Naive thymus-derived CD8-positive, alpha-beta T cell (primary cell): ENCODE measurements at regions not wholly inside any gene's neighbourhood (a gene's known extent, or its start where the extent isn't known, plus 50 kb on each side); places are given as distances from the start of the nearest gene placed in this dataset.

Experiments
- ATAC-seq, 2 donors: fragments of 150-1000 bp; cut with Tn5 transposase in 1 of 2; sonication (Bioruptor Pico), chemical (Tn5 transposase) in 1 of 2; 1 replicate in 1 of 2; 2 replicates in 1 of 2; pipeline ENCODE4 v1.10.0; 2021; ENCODE audit warnings: mild to moderate bottlenecking in 2 of 2, moderate library complexity in 2 of 2
- POLR2A ChIA-PET: fragments of 350-600 bp; sonication (Branson Sonifier 250); formaldehyde crosslinking; loops from one replicate; lab custom pipeline; 2021; ENCODE audit warnings: antibody characterized with exemption; lab: Charles Lee
- DNase-seq, 10 donors: peaks; one replicate each; pipeline versions ENCODE4 v3.0.0 to v3.0.0-alpha.2; 2020 to 2022
- H3K27ac Mint-ChIP-seq, 10 donors: one replicate each; pipeline ENCODE4 v1.8.0; 2020 to 2022; ENCODE audit warnings: mild to moderate bottlenecking in 10 of 10, mixed read lengths in 10 of 10, moderate library complexity in 4 of 10, inconsistent platforms in 1 of 10
- H3K27me3 Mint-ChIP-seq, 5 donors: one replicate each; pipeline ENCODE4 v1.8.0; 2021 to 2022; ENCODE audit warnings: mixed read lengths in 5 of 5
- H3K36me3 Mint-ChIP-seq, 3 donors: one replicate each; pipeline ENCODE4 v1.8.0; 2020 to 2022; ENCODE audit warnings: mixed read lengths in 3 of 3, mild to moderate bottlenecking in 2 of 3, inconsistent platforms in 1 of 3
- H3K4me1 Mint-ChIP-seq, 4 donors: one replicate each; pipeline ENCODE4 v1.8.0; 2021 to 2022; ENCODE audit warnings: mixed read lengths in 4 of 4
- H3K4me3 Mint-ChIP-seq, 10 donors: one replicate each; pipeline ENCODE4 v1.8.0; 2020 to 2022; ENCODE audit warnings: mild to moderate bottlenecking in 10 of 10, mixed read lengths in 10 of 10, moderate library complexity in 6 of 10, inconsistent platforms in 1 of 10
- H3K9me3 Mint-ChIP-seq, 9 donors: one replicate each; pipeline ENCODE4 v1.8.0; 2020 to 2022; ENCODE audit warnings: mixed read lengths in 9 of 9, mild to moderate bottlenecking in 3 of 9, inconsistent platforms in 1 of 9, moderate library complexity in 1 of 9

DNA sequence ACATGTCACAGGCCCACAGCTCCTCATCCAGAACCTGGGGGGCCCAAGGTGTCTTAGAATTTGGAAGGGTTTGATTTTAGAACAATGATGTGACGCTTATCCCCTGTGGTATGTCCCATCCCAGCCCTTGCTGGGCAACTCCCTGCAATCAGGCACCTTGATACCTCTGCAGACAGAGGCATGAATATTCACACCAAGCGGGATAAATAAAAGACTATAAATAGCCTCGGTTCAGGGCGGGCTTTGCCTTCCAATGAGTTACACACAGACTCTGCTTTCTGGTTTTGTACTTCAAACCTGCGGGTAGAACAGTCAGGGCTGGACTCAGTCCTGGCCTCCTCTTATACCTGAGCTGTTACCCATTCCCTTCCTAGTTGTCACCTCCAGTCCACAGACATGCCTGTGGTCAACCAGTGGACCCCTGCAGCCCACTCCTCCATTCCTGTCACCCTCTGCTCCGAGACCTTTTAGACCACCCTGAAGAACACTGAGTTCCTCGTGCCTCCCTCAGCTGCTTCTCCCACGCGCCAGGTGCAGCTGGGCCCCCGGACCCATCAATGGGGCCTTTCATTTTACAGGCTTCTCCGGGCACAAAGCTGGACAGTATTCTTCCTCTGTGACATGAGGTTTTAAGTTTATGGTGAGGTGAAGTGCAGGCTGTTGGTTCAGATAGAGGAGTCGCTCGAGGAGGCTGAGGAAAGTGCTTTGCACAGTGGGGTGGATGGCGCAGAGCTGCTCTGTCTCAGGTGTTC lies 120.1 kb upstream of the TNR start:
- POLR2A ChIA-PET, result no interaction called here
- H3K27ac Mint-ChIP-seq, result peak overlapping the region in 1 of 10 donors; percentile 86
- no peaks in the 10 kb centered on the region for H3K9me3 Mint-ChIP-seq
- no peaks in the 10 kb centered on the region for H3K36me3 Mint-ChIP-seq
- H3K4me1 Mint-ChIP-seq, result no peaks in the 10 kb centered on the region
- ATAC-seq (no peak), DNase-seq (no peak)
- peaks cover 0 to 6% (median 2%) of the 10 kb centered on the region in 5 donors for H3K27me3 Mint-ChIP-seq
- H3K4me3 Mint-ChIP-seq, result no peak overlapping the region

DNA sequence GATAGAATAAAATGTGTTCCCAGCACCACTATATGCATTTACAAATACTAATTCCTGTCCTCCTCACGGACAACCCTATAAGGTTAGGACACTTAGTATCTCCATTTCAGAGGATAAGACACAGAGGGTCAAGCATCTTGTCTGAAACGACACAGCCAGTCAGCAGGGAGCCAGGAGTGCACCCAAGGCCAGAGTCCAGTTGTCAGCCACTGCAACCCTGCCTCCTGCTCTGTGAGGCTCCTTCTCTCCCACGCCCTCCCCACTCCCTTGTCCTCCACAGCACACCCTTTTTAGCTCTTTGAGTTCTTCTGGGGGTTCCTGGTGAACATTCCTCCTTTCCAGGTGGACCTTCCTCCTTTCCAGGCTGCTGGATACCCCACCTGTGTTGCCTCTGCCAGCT lies 119.0 kb upstream of the TNR start:
- DNase-seq (no peak), ATAC-seq (no peak)
- POLR2A ChIA-PET, result no interaction called here
- H3K27me3 Mint-ChIP-seq, result peaks cover 0 to 9% (median 5%) of the 10 kb centered on the region in 5 donors
- no peaks in the 10 kb centered on the region for H3K4me1 Mint-ChIP-seq
- no peak overlapping the region for H3K4me3 Mint-ChIP-seq
- no peaks in the 10 kb centered on the region for H3K36me3 Mint-ChIP-seq
- no peak overlapping the region for H3K27ac Mint-ChIP-seq
- H3K9me3 Mint-ChIP-seq, result no peaks in the 10 kb centered on the region

DNA sequence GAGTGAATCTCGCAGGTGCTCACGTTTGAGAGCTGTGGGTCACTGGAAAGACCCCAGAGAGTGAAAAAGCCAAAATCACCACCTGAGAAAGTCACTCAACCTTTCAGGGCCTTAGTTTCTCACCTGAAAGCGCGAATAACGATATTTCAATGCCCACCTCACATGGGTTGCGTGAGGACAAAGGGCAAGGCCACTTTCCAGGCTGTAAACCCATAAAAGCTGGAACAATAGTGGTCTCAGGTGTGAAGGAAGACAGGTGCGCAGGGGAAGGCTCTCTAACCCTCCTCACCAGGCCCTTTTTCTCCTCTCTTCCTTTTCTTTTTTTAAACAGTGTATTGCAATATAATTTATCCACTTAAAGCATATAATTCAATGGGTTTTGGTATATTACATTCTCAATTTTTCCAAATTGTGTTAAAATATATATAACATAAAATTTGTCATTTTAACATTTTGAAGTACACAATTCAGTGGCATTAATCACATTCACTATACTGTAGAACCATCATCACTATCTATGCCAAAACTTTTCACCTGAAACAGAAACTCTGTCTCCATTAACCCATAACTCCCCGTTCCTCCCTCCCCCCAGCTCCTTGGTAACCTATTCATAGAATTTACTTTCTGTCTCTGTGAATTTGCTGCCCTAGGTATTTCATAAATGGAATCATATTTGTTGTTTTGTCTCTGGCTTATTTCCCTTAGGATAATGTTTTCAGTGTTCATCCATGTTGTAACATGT lies 118.4 kb upstream of the TNR start:
- H3K27ac Mint-ChIP-seq, result no peak overlapping the region
- H3K27me3 Mint-ChIP-seq, result peaks cover 0 to 12% (median 5%) of the 10 kb centered on the region in 5 donors
- H3K4me1 Mint-ChIP-seq, result no peaks in the 10 kb centered on the region
- H3K9me3 Mint-ChIP-seq, result no peaks in the 10 kb centered on the region
- POLR2A ChIA-PET, result no interaction called here
- no peak overlapping the region for H3K4me3 Mint-ChIP-seq
- ATAC-seq (no peak), DNase-seq (no peak)
- H3K36me3 Mint-ChIP-seq, result no peaks in the 10 kb centered on the region

GRCh38 chr1:175857756-175858155 lies 114.4 kb upstream of the TNR start:
- H3K9me3 Mint-ChIP-seq, result no peaks in the 10 kb centered on the region
- peaks cover 3 to 22% (median 5%) of the 10 kb centered on the region in 5 donors for H3K27me3 Mint-ChIP-seq
- no peak for ATAC-seq
- peak overlapping the region in 1 of 10 donors; percentile 19 for H3K27ac Mint-ChIP-seq
- no peak for DNase-seq
- H3K4me3 Mint-ChIP-seq, result no peak overlapping the region
- H3K4me1 Mint-ChIP-seq, result no peaks in the 10 kb centered on the region
- no peaks in the 10 kb centered on the region for H3K36me3 Mint-ChIP-seq
- POLR2A ChIA-PET, result no interaction called here

- no peak for DNase-seq
These were observed 110.3 kb upstream of the TNR start for GRCh38 chr1:175853681-175854080.

GRCh38 chr1:175851749-175852148 lies 108.4 kb upstream of the TNR start:
- peaks cover 0 to 1% (median 0%) of the 10 kb centered on the region in 4 donors for H3K4me1 Mint-ChIP-seq
- POLR2A ChIA-PET, result no interaction called here
- no peak for ATAC-seq
- H3K36me3 Mint-ChIP-seq, result no peaks in the 10 kb centered on the region
- H3K27me3 Mint-ChIP-seq, result peaks cover 5 to 30% (median 13%) of the 10 kb centered on the region in 5 donors
- no peak overlapping the region for H3K4me3 Mint-ChIP-seq
- H3K27ac Mint-ChIP-seq, result no peak overlapping the region
- no peak for DNase-seq
- no peaks in the 10 kb centered on the region for H3K9me3 Mint-ChIP-seq

More at GRCh38 chr1:175853681-175854080, 110.3 kb upstream of the TNR start:
- H3K27me3 Mint-ChIP-seq, result peaks cover 5 to 32% (median 11%) of the 10 kb centered on the region in 5 donors
- H3K4me1 Mint-ChIP-seq, result peaks cover 0 to 1% (median 0%) of the 10 kb centered on the region in 4 donors
- H3K4me3 Mint-ChIP-seq, result no peak overlapping the region
- no peak for ATAC-seq
- POLR2A ChIA-PET, result no interaction called here
- H3K9me3 Mint-ChIP-seq, result no peaks in the 10 kb centered on the region
- H3K36me3 Mint-ChIP-seq, result no peaks in the 10 kb centered on the region
- no peak overlapping the region for H3K27ac Mint-ChIP-seq

DNA sequence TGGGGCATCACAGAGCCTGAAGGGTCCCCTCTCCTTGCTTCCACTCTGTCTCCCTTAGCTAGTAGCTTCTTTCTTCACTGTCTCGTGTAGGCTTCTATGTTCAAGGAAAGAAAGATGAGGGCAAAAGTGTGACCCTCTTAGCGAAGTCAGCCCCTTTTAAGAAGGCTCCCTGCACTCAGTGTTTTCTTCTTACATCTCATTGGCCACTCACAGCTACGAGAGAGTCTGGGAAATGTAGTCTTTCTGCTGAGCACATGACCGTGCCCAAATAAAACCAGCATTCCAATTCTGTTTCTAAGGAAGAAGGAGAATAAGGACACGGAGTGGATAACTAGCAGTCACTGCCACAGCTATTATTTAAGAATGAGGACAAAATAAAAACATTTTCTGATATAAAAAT lies 104.9 kb upstream of the TNR start:
- Mint-ChIP-seq H3K4me3 (no peak overlapping the region), H3K4me1 (peaks cover 0 to 5% (median 0%) of the 10 kb centered on the region in 4 donors), H3K27me3 (peaks cover 19 to 42% (median 22%) of the 10 kb centered on the region in 5 donors), H3K9me3 (peaks cover 0 to 11% (median 2%) of the 10 kb centered on the region in 9 donors), H3K27ac (no peak overlapping the region), H3K36me3 (peaks cover 0 to 5% (median 0%) of the 10 kb centered on the region in 3 donors)
- POLR2A ChIA-PET, result no interaction called here
- ATAC-seq (no peak), DNase-seq (no peak)

GRCh38 chr1:175845985-175846384 lies 102.6 kb upstream of the TNR start:
- peaks cover 14 to 50% (median 30%) of the 10 kb centered on the region in 5 donors for H3K27me3 Mint-ChIP-seq
- peaks cover 0 to 19% (median 2%) of the 10 kb centered on the region in 9 donors for H3K9me3 Mint-ChIP-seq
- no peak for ATAC-seq
- no peak overlapping the region for H3K4me3 Mint-ChIP-seq
- no peak for DNase-seq
- H3K4me1 Mint-ChIP-seq, result peaks cover 0 to 5% (median 0%) of the 10 kb centered on the region in 4 donors
- POLR2A ChIA-PET, result no interaction called here
- peaks cover 0 to 5% (median 0%) of the 10 kb centered on the region in 3 donors for H3K36me3 Mint-ChIP-seq
- H3K27ac Mint-ChIP-seq, result no peak overlapping the region

- peaks cover 0 to 19% (median 2%) of the 10 kb centered on the region in 9 donors for H3K9me3 Mint-ChIP-seq
- POLR2A ChIA-PET, result no interaction called here
- peaks cover 0 to 4% (median 0%) of the 10 kb centered on the region in 4 donors for H3K4me1 Mint-ChIP-seq
- no peak for ATAC-seq
- H3K36me3 Mint-ChIP-seq, result peaks cover 0 to 5% (median 0%) of the 10 kb centered on the region in 3 donors
- no peak overlapping the region for H3K4me3 Mint-ChIP-seq
- no peak for DNase-seq
- H3K27me3 Mint-ChIP-seq, result peaks cover 13 to 50% (median 28%) of the 10 kb centered on the region in 5 donors
- H3K27ac Mint-ChIP-seq, result no peak overlapping the region
These were observed 101.9 kb upstream of the TNR start for GRCh38 chr1:175845338-175845737.

- no peak for ATAC-seq
- H3K4me3 Mint-ChIP-seq, result no peak overlapping the region
- POLR2A ChIA-PET, result no interaction called here
- H3K9me3 Mint-ChIP-seq, result peaks cover 0 to 19% (median 2%) of the 10 kb centered on the region in 9 donors
- peaks cover 0 to 5% (median 0%) of the 10 kb centered on the region in 3 donors for H3K36me3 Mint-ChIP-seq
- H3K27ac Mint-ChIP-seq, result no peak overlapping the region
- peaks cover 16 to 52% (median 32%) of the 10 kb centered on the region in 5 donors for H3K27me3 Mint-ChIP-seq
- H3K4me1 Mint-ChIP-seq, result peaks cover 0 to 4% (median 0%) of the 10 kb centered on the region in 4 donors
- DNase-seq, result no peak
These were observed 101.5 kb upstream of the TNR start for GRCh38 chr1:175844877-175845276.

- H3K27ac Mint-ChIP-seq, result no peak overlapping the region
- POLR2A ChIA-PET, result no interaction called here
- H3K4me3 Mint-ChIP-seq, result no peak overlapping the region
- H3K27me3 Mint-ChIP-seq, result peaks cover 23 to 57% (median 37%) of the 10 kb centered on the region in 5 donors
- H3K36me3 Mint-ChIP-seq, result peaks cover 0 to 5% (median 0%) of the 10 kb centered on the region in 3 donors
- ATAC-seq (no peak), DNase-seq (no peak)
- H3K9me3 Mint-ChIP-seq, result peaks cover 0 to 19% (median 2%) of the 10 kb centered on the region in 9 donors
- peaks cover 0 to 4% (median 0%) of the 10 kb centered on the region in 4 donors for H3K4me1 Mint-ChIP-seq
These were observed 99.2 kb upstream of the TNR start for GRCh38 chr1:175842550-175842949.

- Mint-ChIP-seq H3K36me3 (peaks cover 0 to 5% (median 0%) of the 10 kb centered on the region in 3 donors), H3K4me1 (peaks cover 0 to 4% (median 0%) of the 10 kb centered on the region in 4 donors), H3K27ac (no peak overlapping the region), H3K27me3 (peaks cover 23 to 49% (median 37%) of the 10 kb centered on the region in 5 donors), H3K9me3 (peaks cover 0 to 19% (median 2%) of the 10 kb centered on the region in 9 donors), H3K4me3 (no peak overlapping the region)
- DNase-seq, result no peak
- POLR2A ChIA-PET, result no interaction called here
- no peak for ATAC-seq
These were observed 98.4 kb upstream of the TNR start for GRCh38 chr1:175841738-175842187.

DNA sequence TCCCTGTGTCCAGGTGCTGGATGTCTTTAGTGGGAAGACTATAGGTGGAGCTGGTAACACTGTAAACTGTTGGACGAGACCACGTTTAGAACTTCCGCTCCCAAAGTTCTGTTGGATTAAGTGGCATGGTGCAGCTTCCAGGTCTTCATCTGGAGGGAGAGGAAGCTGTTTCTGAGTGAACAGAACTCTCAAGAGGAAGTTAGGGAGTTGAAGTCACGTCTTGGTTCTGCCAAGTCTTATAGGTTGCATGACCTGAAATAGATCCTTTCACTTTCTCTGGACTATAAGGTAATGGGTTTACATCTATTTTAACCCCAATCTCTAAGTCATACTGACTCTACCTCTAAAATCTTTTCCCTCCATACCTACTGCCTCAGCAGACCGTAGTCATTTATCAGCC lies 97.4 kb upstream of the TNR start:
- DNase-seq, result no peak
- POLR2A ChIA-PET, result no interaction called here
- peaks cover 0 to 5% (median 0%) of the 10 kb centered on the region in 3 donors for H3K36me3 Mint-ChIP-seq
- peaks cover 0 to 19% (median 2%) of the 10 kb centered on the region in 9 donors for H3K9me3 Mint-ChIP-seq
- peaks cover 0 to 4% (median 0%) of the 10 kb centered on the region in 4 donors for H3K4me1 Mint-ChIP-seq
- H3K27me3 Mint-ChIP-seq, result peaks cover 17 to 39% (median 32%) of the 10 kb centered on the region in 5 donors
- H3K4me3 Mint-ChIP-seq, result no peak overlapping the region
- no peak for ATAC-seq
- no peak overlapping the region for H3K27ac Mint-ChIP-seq
